Hippocampal formation (tissue), 2 donors: ENCODE measurements at regions not wholly inside any gene's neighbourhood (a gene's known extent, or its start where the extent isn't known, plus 50 kb on each side); places are given as distances from the start of the nearest gene placed in this dataset.

ENCODE experiments used
- DNase-seq, 2 donors: peaks; one replicate each; lab custom pipeline; 2025; lab: John Stamatoyannopoulos, UW

GRCh38 chr6:22883061-22883717, 313.8 kb downstream of the HDGFL1 start:
- no peak for DNase-seq

DNA sequence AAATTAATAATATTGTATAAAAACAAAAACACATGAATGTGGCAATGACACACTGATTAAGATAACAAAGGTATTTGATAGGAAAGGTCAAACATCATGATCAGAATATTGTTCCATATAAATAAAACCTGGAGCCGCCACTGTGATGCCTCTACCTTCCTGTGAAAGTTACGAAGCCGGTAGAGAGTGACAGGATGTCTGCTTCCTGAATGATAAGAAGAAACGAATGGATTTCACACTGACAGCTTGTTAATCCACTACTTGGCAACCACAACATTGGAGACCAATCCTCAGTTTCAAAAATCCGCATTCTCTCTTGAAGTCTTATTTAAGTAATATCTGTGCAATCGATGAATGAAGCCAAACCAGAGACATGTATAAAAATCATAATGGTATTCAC, 315.1 kb downstream of the HDGFL1 start:
- DNase-seq, result no peak

GRCh38 chr6:22886650-22887581, 317.6 kb downstream of the HDGFL1 start:
- DNase-seq, result no peak

DNA sequence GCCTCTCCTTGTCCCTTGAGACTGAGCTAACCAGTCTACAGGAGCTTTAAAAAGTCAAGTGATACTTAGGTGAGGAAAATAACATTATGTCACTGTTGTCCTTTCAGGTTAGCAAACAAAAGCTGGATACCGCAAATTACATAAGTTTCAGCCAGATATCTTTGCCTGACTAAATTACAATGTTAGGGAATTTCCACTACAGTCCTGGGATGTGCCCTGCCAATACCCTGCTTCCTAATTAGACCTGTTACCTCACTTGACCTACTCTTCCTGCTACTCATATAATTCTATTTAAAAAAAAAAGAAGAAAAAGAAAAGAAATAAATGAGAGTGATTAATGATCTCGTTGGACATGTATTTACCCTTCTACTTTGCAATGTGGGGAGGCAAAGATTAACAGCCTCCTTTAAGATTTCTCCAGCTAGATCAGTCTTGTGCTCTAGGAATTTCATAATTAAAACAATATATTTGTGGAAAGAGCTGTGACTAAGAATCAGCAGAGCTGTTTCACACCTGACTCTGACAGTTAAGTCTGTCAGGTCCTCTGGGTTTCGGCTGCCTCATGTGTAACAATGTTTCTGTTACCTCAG, 318.9 kb downstream of the HDGFL1 start:
- no peak for DNase-seq

- no peak for DNase-seq
Measured at GRCh38 chr6:22891934-22892333, 322.6 kb downstream of the HDGFL1 start.

DNA sequence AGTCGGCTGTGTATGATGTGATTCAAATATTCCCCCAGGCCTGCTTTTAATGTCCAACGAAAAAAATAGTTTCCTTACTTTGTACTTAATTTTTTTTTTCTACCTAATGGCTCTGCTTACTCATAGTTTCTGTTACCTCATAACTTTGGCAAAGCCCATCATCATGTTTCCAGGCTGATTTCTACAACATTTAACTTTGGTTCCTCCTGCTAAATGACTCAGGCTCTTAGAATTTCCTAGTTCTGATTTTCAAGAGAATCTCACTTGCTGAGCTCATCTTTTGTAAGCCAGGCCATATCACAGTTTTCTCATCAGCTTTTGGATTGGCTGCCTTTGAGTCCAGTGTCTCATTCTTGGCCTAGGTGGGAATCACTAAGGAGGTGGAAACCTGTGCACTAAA, 323.1 kb downstream of the HDGFL1 start:
- no peak for DNase-seq

DNA sequence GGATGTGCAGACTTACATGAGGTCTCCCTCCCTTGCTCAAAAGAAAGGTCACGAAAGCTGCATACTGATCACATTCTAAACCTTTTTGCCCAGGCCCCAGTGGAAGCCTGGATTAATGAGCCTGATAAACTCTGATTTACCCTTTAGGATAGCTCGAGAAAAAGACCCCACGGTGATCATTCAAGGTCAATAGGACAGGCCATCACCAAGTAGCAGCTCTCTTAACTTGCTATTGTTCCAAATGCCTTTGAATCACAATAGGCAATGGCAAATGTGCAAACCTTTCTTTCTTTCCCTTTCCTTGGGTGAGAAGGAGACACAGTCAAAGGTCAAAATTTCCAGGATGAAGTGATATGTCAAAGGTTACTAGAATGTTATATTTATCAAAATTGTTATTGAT, 327.3 kb downstream of the HDGFL1 start:
- no peak for DNase-seq

GRCh38 chr6:22899426-22899825, 330.1 kb downstream of the HDGFL1 start:
- DNase-seq, result no peak

- DNase-seq, result no peak
Measured at GRCh38 chr6:22903826-22904225, 334.5 kb downstream of the HDGFL1 start.

GRCh38 chr6:22904431-22904830, 335.1 kb downstream of the HDGFL1 start:
- DNase-seq, result no peak

DNA sequence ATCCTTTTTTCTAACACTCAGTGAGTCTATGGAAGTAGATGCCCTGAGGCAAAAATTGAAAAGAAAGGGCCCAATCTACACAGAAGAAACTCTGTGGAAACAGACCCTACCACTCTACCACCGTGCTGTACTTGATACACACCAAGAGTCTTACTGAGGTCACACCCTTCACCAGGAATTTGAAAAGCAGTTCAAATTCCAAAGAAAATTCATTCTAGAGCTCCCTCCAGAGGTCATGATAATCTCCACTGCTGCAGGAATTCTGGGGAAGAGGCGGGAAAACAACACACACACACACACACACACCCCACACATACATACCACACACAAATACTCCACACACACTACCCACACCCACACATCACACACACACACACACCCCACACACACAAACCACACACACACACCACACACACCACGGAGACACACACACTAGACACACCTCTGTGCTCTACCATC, 336.8 kb downstream of the HDGFL1 start:
- no peak for DNase-seq

GRCh38 chr6:22907085-22907484, 337.7 kb downstream of the HDGFL1 start:
- no peak for DNase-seq

- DNase-seq, result no peak
Measured at GRCh38 chr6:22910370-22910769, 341.0 kb downstream of the HDGFL1 start.

DNA sequence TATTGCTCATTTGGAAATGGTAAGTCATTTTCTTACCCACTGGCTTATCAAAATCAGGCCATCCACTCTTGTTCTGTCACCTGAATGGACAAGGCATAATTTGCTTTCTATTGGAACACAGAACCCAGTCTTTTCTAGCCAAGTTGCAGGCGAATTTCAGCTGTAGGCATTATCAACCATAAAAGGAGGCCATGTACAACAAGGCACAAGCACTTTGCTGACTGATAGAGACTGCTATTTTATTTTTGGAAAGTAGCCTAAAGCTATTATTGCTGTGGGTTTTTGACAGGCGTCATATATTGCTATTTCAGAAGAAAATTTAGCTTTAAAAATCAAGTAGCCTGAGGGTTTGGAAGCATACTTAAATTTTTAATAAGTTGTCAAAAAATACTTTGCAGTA, 344.2 kb downstream of the HDGFL1 start:
- DNase-seq, result no peak

DNA sequence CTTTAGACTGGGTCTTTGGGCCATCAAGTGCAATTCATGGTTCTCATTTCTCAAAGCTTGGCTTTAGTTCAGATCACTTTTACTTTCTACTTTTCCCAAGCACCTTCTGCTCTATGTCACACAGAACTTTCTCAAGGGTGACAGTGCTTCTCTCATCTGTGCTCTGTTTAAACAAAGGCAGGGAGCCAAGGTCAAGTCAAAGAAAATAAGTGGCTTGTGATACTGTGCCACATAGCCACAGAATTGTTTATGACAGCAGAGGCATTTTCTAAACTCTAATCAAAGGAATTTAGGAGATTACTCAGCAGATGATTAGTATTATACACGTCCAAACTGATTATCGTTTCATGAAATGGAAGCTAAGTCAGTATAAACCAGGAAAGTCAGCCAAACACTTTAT, 348.0 kb downstream of the HDGFL1 start:
- DNase-seq, result no peak

- DNase-seq, result no peak
Measured at GRCh38 chr6:22921828-22922227, 352.5 kb downstream of the HDGFL1 start.

GRCh38 chr6:22925304-22925835, 356.0 kb downstream of the HDGFL1 start:
- no peak for DNase-seq

DNA sequence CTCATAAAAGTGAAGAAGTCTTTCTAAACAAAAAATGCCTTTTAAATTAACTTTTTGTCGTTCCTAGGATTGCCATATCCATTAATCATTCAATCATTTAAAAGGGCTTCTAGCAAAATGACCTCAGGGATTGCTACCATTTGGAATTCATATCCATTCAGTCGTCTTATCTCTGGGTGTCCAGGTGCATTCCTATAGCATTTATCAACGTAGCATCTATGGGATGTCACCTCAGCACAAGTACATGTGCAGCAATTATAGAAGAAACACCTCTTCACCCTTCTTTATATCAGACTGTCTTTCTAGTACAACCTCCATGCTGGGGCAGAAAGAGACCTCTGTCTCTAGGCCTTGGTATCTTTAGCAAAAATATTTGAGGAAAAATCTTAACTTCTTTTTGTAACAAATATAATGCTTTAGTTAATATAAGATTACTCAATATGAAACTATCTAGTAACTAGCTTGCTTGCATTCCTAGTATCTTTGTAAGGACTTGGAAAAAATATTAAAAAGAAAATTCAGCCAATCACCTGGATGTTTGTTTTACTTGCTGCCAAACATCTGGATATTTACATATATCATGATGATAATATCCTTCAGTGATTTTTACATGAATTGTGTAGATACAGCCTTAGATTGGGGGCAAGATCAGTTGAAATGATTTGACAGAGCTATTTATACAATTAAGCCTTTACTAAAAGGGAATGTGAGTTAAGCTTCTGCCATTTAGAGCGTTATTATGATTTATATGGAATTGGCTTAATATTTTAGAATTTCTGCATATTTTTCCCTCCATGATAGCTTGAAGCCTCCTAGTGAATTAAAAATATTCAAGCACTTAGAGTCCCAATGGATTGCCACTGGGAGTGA, 356.8 kb downstream of the HDGFL1 start:
- DNase-seq, result no peak

DNA sequence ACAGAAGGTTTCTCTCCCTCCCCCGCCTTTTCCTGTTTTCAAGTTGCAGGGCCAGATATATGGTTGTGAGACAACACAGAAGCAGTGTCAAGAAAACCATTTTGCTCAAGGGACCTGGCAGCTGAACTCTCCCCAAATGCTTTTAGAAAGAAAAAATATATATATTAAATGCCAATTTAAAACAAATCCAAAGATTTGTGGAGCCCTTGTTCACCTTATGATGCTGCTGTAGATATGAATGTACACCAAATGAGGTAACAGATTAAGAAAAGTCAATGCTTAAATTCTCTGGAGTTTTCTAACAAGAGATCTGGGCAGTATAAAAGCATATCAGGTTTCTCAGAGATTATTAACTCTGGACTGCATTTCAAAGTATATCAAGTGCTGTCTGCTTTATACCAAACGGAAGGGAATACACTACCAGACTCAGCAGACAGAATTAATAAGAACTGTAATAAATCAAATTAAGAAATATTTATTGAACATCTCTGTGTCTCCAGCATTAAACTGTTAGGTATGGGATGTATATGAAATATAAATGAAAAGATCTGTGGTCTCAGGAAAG, 357.5 kb downstream of the HDGFL1 start:
- no peak for DNase-seq

DNA sequence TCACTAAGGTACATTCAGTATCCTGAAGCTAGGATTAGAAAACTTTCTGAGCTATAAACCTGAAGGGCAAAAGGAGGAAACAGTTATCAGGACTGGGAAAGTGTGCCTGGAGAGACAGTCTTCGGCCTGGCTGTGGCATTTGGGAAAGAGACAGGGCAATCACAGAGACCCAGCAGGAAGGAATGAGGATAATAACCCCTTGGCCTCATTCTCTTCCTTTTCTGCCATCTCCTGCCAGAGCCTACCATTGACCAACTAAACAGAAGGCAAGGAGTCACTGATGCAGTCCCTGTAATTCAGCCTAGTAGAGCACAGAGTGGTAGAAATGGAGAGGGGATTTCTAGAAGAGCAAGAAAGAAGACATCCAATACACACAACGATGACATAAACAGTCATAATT, 359.4 kb downstream of the HDGFL1 start:
- DNase-seq, result no peak

DNA sequence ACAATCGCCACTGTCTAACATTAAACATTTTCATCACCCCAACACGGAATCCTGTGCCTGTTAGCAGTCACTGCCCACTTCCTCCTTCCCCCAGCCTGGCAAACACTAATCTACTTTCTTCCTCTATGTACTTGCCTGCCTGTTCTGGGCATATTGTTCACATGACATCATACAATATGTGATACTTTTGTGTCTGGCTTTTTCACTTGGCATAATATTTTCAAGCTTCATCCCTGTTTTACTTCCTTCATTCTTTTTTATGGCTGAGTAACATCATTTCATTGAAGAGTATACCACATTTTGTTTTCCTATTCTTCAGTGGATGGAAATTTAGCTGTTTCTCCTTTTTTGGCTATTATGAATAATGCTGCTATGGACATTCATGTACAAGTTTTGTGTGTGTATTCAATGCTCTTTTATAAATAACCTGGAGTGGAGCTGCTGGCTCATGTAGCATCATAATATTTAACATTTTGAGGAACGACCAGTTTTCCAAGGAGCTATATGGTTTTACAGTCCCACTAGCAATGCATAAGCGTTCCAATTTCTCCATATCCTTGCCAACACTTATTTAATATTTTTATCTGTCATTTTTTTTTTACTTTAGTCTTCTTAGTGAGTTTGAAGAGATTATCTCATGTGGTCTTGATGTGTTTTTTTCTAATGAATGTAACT, 360.1 kb downstream of the HDGFL1 start:
- no peak for DNase-seq
